ENCODE measurements at regions not wholly inside any gene's neighbourhood (a gene's known extent, or its start where the extent isn't known, plus 50 kb on each side); places are given as distances from the start of the nearest gene placed in this dataset.

- CTCF ChIA-PET, result no interaction called here
- H3K36me3 ChIP-seq (ENCODE audit: control insufficient read depth, insufficient read depth, low read length), result no peaks in the 10 kb centered on the region
- no TSS peak for BruUV-seq (replicated peaks)
- no peak overlapping the region for H3K4me3 ChIP-seq (ENCODE audit: low read depth in 2 of 2, low read length in 2 of 2)
- DNase-seq (ENCODE audit: low read depth, low spot score) (no peak), ATAC-seq (no peak)
- no peaks in the 10 kb centered on the region for H3K4me1 ChIP-seq (ENCODE audit: control insufficient read depth, insufficient read depth, low read length)
- POLR2A ChIA-PET, result no interaction called here
- TF ChIP-seq CTCF (IDR thresholded peaks at IDR 0.05), result no peak
- no peak for TF ChIP-seq SIN3A (IDR thresholded peaks at IDR 0.05; ENCODE audit: borderline replicate concordance, insufficient read depth, low read depth, low read length)
- TF ChIP-seq REST (IDR thresholded peaks at IDR 0.05; ENCODE audit: insufficient read depth in 1 of 2, low read depth in 2 of 2, low read length in 1 of 2), result no peak
- no peak for TF ChIP-seq POLR2AphosphoS5 (IDR thresholded peaks at IDR 0.05; ENCODE audit: low read depth, low read length)
- TF ChIP-seq TCF7L2 (IDR thresholded peaks at IDR 0.05; ENCODE audit: low read depth, low read length), result no peak
- intact Hi-C loops (cut with micrococcal nuclease; ENCODE audit: unreplicated experiment) (no loop called here), in situ Hi-C loops (cut with HindIII; ENCODE audit: low pct_unique_long_range_greater_than_20kb, low sequenced_read_pairs) (no loop called here)
- H3K9me3 ChIP-seq (ENCODE audit: control insufficient read depth, insufficient read depth, low read depth, low read length), result no peaks in the 10 kb centered on the region
- H3K27ac ChIP-seq (ENCODE audit: low read length), result no peak overlapping the region
- no peaks in the 10 kb centered on the region for H3K27me3 ChIP-seq (ENCODE audit: control insufficient read depth, insufficient read depth, low read length)
These were observed 179.5 kb upstream of the SOX4 start for GRCh38 chr6:21414065-21414464.

GRCh38 chr6:21420146-21420878, 173.2 kb upstream of the SOX4 start:
- H3K27me3 ChIP-seq (ENCODE audit: control insufficient read depth, insufficient read depth, low read length), result peaks cover 11% of the 10 kb centered on the region
- H3K4me3 ChIP-seq (ENCODE audit: low read depth in 2 of 2, low read length in 2 of 2), result no peak overlapping the region
- no peak overlapping the region for H3K27ac ChIP-seq (ENCODE audit: low read length)
- H3K36me3 ChIP-seq (ENCODE audit: control insufficient read depth, insufficient read depth, low read length), result no peaks in the 10 kb centered on the region
- TF ChIP-seq CTCF (IDR thresholded peaks at IDR 0.05), result no peak
- in situ Hi-C loops (cut with HindIII; ENCODE audit: low pct_unique_long_range_greater_than_20kb, low sequenced_read_pairs) (no loop called here), intact Hi-C loops (cut with micrococcal nuclease; ENCODE audit: unreplicated experiment) (no loop called here)
- ChIA-PET POLR2A (no interaction called here), CTCF (no interaction called here)
- DNase-seq (ENCODE audit: low read depth, low spot score) (no peak), ATAC-seq (no peak)
- H3K9me3 ChIP-seq (ENCODE audit: control insufficient read depth, insufficient read depth, low read depth, low read length), result no peaks in the 10 kb centered on the region
- no TSS peak for BruUV-seq (replicated peaks)
- H3K4me1 ChIP-seq (ENCODE audit: control insufficient read depth, insufficient read depth, low read length), result no peaks in the 10 kb centered on the region; the same call in 1 of the 2 replicates
